Pancreas (tissue), 10 donors: ENCODE measurements at regions not wholly inside any gene's neighbourhood (a gene's known extent, or its start where the extent isn't known, plus 50 kb on each side); places are given as distances from the start of the nearest gene placed in this dataset.

ENCODE experiments used
- ATAC-seq, 4 donors: fragments of 200-7000 bp; cut with Tn5 transposase; one replicate each; pipeline versions ENCODE4 v1.8.0 to v1.9.1; 2020; ENCODE audit warnings: mild to moderate bottlenecking in 4 of 4, moderate library complexity in 4 of 4
- DNase-seq, 6 donors: peaks; one replicate each; pipeline ENCODE4 v3.0.0-alpha.2; 2020
- FAIRE-seq: peaks from 2 replicates; lab custom pipeline; 2012; peaks lifted over from hg19 to GRCh38; lab: Jason Lieb, UNC
- H3K27ac ChIP-seq, 4 donors: fragments of 200-600 bp; sonication (generic); 1 replicate in 3 of 4; 2 replicates in 1 of 4; pipeline versions ENCODE4 v1.5.0 to v1.8.0; 2020
- H3K27me3 ChIP-seq, 4 donors: fragments of 200-600 bp; one replicate each; pipeline ENCODE4 v1.8.0; 2021
- H3K36me3 ChIP-seq, 3 donors: fragments of 200-600 bp; sonication (generic) in 1 of 3; one replicate each; pipeline versions ENCODE4 v1.5.0 to v1.8.0; 2020 to 2021
- H3K4me1 ChIP-seq, 3 donors: fragments of 200-600 bp; one replicate each; pipeline ENCODE4 v1.8.0; 2021
- H3K4me3 ChIP-seq, 4 donors: fragments of 200-600 bp; sonication (generic) in 2 of 4; one replicate each; pipeline versions ENCODE4 v1.5.0 to v1.8.0; 2020 to 2021
- H3K9me3 ChIP-seq, 4 donors: fragments of 200-600 bp; one replicate each; pipeline ENCODE4 v1.8.0; 2021
- CTCF ChIP-seq, 4 donors: fragments of 200-600 bp; sonication (generic) in 3 of 4; IDR thresholded peaks; one replicate each; pipeline versions ENCODE4 v1.5.0 to v1.8.0; 2021; ENCODE audit warnings: antibody characterized with exemption in 4 of 4
- WGBS, 2 donors: extraction: QIAGEN DNeasy Blood & Tissue Kit; methylation state at CpG; one replicate each; pipeline ENCODE4 v1.1.7; 2013; 5-methylcytosine and 5-hydroxymethylcytosine counted together
- intact Hi-C, 3 donors: fragments of 100-400 bp; cut with DNase I; formaldehyde crosslinking; loops; one replicate each; pipeline versions ENCODE4 v1.11.1 to v1.14.2; 2022
- donor health status: healthy with polysubstance abuse.
- donor health status: DM: no; HTN: no; CAD: no; lungs with moderate emphysema.
- donor health status: DM: no; HTN: no; CAD: no.
- donor health status: control.
- donor health status: control.
- donor health status: Bipolar disorder and iron deficiency.
- donor health status: DM: yes; HTN: yes; CAD: no.
- donor health status: DM: no; HTN: no; CAD: no.
- donor health status: DM: no; HTN: no; CAD: no.
- donor health status: DM: yes; HTN: yes; CAD: no.

GRCh38 chr4:145231906-145232700 lies 51.7 kb upstream of the OTUD4 start:
- H3K27me3 ChIP-seq: no peaks in the 10 kb centered on the region
- DNase-seq (no peak), FAIRE-seq (no peak), ATAC-seq (no peak)
- H3K36me3 ChIP-seq: no peaks in the 10 kb centered on the region
- no peaks in the 10 kb centered on the region for H3K9me3 ChIP-seq
- no peak overlapping the region for H3K27ac ChIP-seq
- no peak overlapping the region for H3K4me3 ChIP-seq
- no peak for TF ChIP-seq CTCF (IDR thresholded peaks at IDR 0.05)
- peaks cover 0 to 4% (median 0%) of the 10 kb centered on the region in 3 donors for H3K4me1 ChIP-seq
- 69 to 84% methylated on average over 8 of the region's 8 CpGs for WGBS, 2 donors
- intact Hi-C loops: loop anchor here (5.0 to 10.0 kb wide), 3 partner anchors 373 to 383 kb away; partner anchors contain the start of gene MMAA (in 1 of the 3)

GRCh38 chr4:145230726-145231125 lies 50.3 kb upstream of the OTUD4 start:
- intact Hi-C loops: loop anchor here (5.0 to 10.0 kb wide), 3 partner anchors 374 to 384 kb away; partner anchors contain the start of gene MMAA (in 1 of the 3)
- Histone ChIP-seq H3K4me1 (peaks cover 0 to 4% (median 0%) of the 10 kb centered on the region in 3 donors), H3K27ac (no peak overlapping the region), H3K9me3 (no peaks in the 10 kb centered on the region), H3K36me3 (no peaks in the 10 kb centered on the region), H3K27me3 (no peaks in the 10 kb centered on the region), H3K4me3 (no peak overlapping the region)
- TF ChIP-seq CTCF (IDR thresholded peaks at IDR 0.05): no peak
- peak; percentile 9 for FAIRE-seq
- DNase-seq: no peak
- ATAC-seq: peak in 1 of 4 donors; percentile 57
- WGBS, 2 donors: 66 to 72% methylated on average over 2 of the region's 2 CpGs
